Ramos (cell line): ENCODE measurements at regions not wholly inside any gene's neighbourhood (a gene's known extent, or its start where the extent isn't known, plus 50 kb on each side); places are given as distances from the start of the nearest gene placed in this dataset.

Experiments
- in situ Hi-C: fragments of 300-500 bp; cut with MboI; formaldehyde crosslinking; loops from one replicate; pipeline ENCODE4 v1.14.3; 2022; ENCODE audit warnings: low sequenced_read_pairs; ENCODE audit not compliant: unreplicated experiment

- in situ Hi-C loops: loop anchor here (25.0 kb wide), 1 partner anchor 864 kb away; no protein-coding TSS in a partner anchor
Measured at GRCh38 chr1:184823080-184823479, 68.4 kb upstream of the EDEM3 start.

GRCh38 chr1:184822267-184822666, 67.6 kb upstream of the EDEM3 start:
- in situ Hi-C loops: loop anchor here (25.0 kb wide), 1 partner anchor 865 kb away; no protein-coding TSS in a partner anchor

- in situ Hi-C loops: loop anchor here (25.0 kb wide), 1 partner anchor 866 kb away; no protein-coding TSS in a partner anchor
Measured at GRCh38 chr1:184821658-184822057, 67.0 kb upstream of the EDEM3 start.

DNA sequence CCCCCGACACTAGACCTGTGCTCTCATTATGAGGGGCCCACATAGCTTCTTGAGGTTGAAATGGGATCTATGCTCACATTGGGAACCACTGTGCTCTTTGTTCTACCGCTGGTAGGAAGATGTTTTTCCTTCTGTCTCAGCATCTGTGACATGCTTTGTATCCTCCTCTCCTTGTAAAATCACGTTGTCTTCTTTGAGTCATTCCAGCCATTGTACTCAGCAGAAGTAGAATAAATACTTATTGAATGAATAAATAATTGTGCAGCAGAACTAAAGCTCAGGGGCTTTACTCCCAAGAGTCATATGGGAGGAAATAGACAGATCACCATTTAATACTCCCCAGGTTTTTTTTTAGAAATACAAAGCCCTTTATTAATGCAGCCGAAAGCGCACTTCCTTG, 66.3 kb upstream of the EDEM3 start:
- in situ Hi-C loops: loop anchor here (25.0 kb wide), 1 partner anchor 866 kb away; no protein-coding TSS in a partner anchor

DNA sequence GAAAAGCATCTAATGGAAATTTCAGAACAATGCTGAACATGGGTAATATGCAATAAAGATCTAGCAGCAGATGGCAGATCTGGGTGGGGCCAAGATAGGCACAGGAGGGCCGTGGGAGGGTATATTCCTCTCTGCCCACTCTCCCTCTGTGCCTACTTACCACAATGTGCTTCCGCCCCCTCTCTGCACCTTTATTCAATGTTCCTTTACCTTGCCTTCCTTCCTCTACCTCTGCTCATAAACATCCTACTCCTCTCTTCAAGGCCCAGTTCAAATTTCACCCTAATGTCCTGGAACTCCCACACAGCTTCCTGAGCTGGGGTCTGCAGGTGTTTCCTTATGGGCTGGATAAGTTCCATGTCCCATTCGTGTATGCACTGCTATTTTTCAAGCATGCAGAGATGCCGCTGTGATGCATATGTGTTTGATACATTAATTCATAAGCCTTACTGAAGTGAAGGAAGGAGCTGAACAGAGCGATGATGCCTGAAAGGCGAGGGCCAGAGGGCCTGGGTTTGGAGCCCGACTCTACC, 65.6 kb upstream of the EDEM3 start:
- in situ Hi-C loops: loop anchor here (25.0 kb wide), 1 partner anchor 867 kb away; no protein-coding TSS in a partner anchor

- in situ Hi-C loops: loop anchor here (25.0 kb wide), 1 partner anchor 869 kb away; no protein-coding TSS in a partner anchor
Measured at GRCh38 chr1:184818646-184819045, 64.0 kb upstream of the EDEM3 start.

GRCh38 chr1:184817003-184817402, 62.3 kb upstream of the EDEM3 start:
- in situ Hi-C loops: loop anchor here (25.0 kb wide), 1 partner anchor 870 kb away; no protein-coding TSS in a partner anchor

DNA sequence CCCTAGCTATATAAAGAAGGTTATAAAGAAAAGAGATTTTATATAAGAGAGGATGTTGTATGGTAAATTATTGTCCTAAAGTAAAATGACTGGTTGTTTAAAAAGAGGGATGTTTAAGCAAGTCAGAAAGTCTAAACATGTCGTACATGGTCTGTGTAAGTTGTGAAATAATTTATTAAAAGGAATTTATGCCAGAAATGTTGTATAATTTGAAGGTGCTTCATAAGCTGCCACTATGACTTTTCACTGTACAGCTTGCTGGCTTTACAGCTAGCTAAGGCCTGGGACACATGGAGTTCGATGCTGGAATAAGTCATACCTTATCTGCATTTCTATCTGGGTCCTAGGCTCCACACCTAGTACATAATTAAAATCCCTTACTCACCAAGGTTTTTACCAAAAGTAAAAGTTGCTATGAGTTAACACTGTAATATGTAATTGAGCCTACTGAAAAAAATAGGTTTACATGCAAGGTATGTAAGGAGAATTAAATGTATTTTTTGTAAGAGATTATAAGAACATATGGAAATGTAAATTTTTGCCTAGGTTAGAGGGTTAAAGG, 59.0 kb upstream of the EDEM3 start:
- in situ Hi-C loops: loop anchor here (25.0 kb wide), 1 partner anchor 874 kb away; no protein-coding TSS in a partner anchor

- in situ Hi-C loops: loop anchor here (25.0 kb wide), 1 partner anchor 876 kb away; no protein-coding TSS in a partner anchor
Measured at GRCh38 chr1:184811439-184812111, 56.9 kb upstream of the EDEM3 start.

DNA sequence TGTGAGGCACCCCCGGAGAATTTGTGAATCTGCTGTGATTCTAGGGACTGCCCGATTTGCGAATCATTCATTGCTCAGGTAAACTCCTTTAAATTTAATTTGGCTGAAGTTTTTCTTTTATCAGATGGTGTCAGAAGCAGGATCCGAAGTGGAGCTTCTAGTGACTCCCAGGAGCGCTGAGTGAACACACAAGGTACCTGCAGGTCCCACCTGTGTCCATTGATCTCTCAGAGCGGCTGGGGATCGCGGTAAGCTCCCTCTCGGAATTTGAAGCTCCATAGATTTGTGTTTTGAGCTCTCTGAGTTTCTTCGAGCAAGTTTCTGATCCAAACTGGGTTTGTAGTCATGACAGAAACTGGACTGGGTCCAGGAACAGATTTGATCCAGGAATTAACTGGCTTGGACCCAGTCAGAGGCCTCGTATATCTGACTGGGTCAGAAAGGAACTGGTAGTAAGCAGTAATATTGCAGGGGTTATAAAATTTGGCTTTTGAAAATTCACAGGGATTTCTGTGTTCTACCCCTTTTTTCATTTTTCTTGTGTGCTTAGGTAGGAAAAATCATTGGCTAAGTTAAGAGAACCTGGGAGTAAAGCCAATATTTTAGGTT, 56.2 kb upstream of the EDEM3 start:
- in situ Hi-C loops: loop anchor here (25.0 kb wide), 1 partner anchor 876 kb away; no protein-coding TSS in a partner anchor

GRCh38 chr1:184806296-184806721, 51.7 kb upstream of the EDEM3 start:
- in situ Hi-C loops: loop anchor here (10.0 to 25.0 kb wide), 2 partner anchors 358 to 881 kb away; no protein-coding TSS in a partner anchor

DNA sequence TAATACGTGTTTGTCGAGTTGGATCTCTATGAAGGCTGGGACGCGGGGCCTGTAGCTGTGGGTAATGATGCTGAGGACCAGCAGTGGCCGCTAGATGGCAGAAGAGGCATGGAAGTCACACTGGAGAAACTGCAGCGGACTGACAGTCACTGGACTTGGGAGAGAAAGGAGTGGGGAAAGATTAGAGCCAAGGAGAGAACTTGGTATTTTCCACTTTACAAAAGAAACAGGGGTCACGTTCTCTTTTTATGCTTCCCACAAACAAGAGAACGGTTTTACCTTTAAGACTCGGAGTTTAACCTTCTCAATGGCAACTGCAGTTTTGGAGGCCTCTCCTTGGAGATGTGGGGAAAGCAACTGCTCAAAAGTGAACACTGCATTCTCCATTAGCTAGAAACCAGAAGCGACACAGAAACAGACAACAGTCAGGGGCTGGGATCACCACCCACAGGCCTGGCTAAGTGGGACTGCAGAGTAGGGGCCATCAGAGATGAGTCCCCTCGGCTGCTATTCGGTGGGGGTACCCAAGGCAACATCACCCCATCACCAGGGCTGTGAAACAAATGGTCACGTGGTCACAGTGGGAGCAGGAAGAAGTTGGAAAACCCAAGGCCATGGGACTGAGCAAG, 51.1 kb upstream of the EDEM3 start:
- in situ Hi-C loops: loop anchor here (10.0 to 25.0 kb wide), 2 partner anchors 359 to 882 kb away; no protein-coding TSS in a partner anchor
